ENCODE measurements at regions not wholly inside any gene's neighbourhood (a gene's known extent, or its start where the extent isn't known, plus 50 kb on each side); places are given as distances from the start of the nearest gene placed in this dataset.
A peak's percentile ranks its signal among the peaks of the same experiment; 100 is the strongest.

DNA sequence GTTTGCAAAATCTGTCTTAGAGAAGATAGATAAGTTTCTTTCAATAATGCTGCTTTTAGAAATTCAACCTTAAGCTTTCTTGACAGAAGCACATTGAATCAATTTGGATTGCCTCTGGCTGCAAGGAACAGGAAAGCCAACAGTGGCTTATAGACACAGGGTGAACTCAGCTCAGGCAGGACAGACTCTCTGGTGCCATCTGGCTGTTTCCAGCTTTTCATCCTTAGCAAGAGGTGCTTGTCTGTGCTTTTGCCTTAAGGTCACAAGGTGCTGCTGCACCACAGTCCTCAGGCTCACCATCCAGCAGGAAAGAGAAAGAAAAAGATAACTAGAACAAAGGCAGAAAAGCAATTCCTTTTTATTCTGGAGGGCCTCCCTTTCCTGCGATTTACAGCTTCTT lies 93.7 kb upstream of the ETS2 start:
- peak; percentile 27 for DNase-seq

DNA sequence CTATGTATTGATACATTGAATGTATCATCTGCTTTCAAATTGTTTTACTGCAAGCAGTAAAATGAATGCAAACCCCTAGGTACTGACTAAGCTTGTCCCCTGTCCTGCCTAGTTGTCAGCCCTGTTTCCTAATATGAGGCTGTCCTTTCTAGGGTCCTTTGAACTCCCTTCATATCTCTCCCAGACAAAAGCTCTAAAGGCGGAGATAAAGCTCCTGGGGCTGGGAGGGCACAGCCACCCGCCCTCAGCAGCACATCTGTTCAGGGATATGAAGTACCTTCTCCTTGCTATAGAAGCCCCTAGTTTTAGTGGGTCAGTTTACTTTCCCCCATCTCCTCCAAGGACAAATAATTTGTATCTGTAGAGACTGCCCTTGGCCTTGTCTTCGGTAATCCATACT lies 93.1 kb upstream of the ETS2 start:
- DNase-seq: no peak

DNA sequence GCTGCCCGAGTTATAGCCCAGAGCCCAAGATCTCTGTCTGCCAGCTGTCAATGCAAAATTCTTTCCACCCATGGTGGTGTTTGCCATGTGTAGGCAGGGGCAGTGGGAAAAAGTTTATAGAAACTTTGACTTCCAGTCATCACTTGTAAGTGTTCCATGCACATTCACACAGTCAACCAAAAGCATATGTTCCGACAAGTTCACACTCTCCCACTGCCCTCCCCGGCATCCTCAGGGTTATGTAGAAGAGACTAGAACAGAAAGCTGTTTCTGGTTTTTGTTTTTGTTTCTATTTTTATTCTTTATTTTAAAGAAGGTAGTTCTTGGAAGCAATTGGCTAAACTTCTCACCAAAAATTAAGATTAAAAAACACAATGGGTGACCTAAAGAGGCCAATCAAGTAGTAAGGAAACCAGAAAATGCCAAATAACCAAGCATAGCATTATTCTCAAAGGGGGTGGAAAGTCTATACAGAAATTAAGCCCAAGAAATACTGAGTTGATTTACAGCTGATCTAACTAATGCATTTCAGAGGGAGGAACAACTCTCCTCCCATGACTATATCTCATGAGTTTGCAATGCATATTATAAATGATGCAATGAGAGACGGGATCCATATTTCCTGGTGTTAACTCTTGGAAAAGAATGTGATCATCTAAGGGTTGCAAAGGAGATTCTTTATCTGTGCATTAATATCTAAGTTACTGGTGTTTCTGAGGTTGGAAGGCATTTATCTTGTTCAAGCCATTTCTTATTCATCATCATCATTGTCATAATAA lies 91.5 kb upstream of the ETS2 start:
- DNase-seq: no peak

DNA sequence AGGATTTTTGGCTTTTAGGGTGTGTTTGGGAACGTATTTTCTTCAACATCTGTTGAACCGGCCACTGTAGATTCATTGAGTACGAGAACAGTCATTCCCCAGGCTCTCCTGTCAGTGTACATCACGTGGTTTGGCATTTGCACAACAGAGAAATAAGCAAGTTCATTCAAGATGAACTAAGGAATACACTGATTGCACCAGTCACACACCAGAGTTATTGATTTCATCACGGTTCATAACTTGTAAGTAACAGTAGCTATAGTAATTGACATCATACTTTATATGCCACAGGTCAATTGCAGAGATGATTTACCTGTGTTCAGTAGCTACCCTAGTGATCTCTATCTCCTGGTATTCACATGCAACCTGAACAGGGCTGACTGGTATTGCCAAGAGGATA lies 90.7 kb upstream of the ETS2 start:
- DNase-seq: no peak

DNA sequence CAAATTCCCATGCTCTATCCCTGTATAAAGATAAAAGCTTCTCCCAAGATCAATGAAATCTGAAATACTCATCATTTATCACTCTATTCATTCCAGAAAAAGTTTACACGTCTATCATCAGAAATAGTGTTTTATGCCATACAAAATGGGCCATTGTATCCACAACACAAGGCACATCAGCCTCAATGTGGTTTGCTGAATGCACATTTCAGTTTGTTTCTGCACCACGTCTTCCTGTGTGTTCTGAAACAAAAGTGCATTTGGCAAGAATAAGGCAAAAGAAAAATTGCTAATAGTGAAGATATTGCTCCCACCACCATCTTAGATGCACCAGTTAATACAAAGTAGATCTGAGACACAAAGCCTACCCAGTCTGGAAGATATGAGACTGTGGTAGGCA lies 89.6 kb upstream of the ETS2 start:
- no peak for DNase-seq

DNA sequence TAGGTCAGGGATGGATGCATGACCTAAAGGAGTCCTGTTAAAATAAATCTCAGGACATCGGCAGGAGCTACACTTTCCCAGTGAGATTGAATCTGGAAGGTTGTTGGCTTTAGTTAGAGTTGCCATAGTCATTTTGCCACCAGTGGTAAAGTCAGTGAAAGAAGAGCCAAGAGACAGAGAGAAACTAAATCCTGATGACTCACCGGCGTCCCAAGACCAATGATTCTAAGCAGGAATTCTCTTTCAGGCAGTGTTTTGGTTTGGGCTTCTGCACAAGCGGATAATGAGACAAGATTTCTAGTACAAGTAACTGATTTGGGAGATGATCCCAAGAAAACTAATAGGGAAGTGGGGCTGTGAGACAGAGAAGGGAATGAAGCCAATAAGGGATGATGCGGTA lies 88.8 kb upstream of the ETS2 start:
- no peak for DNase-seq

DNA sequence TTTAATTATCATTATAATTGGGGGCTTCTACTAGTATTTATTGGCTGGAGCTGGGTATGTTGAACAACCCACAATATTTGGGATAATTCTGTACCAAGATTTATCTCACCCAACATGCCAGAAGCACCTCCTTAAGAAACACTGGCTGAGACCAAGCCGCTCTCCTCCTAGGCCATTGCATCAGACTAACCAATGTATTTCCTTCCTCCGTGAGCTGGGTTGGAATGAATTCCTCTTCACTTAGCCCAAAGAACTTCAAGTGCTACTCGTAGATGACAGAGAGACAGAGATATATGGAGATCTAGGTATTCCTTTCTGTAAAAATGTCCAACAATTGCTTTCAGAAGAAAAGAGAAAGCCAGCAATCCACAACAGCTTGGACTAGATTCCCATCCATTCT lies 87.2 kb upstream of the ETS2 start:
- DNase-seq: no peak

DNA sequence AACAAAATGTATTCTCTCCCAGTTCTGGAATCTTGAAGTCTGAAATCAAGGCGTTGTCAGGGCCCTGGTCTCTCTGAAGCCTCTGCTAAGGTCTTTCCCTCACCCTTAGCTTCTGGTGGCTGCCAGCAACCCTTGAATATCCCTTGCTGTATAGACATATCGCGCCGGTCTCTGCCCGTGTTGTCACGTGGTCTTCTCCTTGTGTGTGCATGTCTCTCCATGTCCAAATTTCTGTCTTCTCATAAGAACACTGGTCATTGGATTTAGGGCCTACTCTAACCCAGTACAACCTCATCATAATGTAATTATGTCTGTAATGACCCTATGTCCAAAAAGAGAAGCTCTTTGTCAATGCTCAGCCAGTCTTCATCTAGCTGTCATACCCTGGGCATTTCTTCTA lies 85.7 kb upstream of the ETS2 start:
- no peak for DNase-seq

DNA sequence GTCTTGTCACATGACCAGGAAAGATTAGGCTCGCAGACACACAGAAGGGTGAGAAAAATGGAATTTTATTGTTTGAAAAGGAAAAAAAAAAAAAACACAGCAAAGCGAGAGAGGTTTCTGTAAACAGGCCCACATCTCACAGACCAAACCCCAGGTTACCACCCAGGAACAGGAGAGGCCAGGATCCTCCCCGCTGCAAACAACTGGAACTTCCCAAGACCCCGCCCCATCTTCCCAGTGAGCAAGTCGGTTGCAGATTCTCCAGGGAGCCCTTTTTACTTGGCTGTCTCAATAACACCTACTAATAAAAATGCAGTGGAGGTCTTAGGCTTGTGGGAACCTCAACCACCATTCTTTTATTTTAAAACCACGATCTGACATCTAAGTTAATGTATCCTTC lies 84.7 kb upstream of the ETS2 start:
- DNase-seq: no peak

DNA sequence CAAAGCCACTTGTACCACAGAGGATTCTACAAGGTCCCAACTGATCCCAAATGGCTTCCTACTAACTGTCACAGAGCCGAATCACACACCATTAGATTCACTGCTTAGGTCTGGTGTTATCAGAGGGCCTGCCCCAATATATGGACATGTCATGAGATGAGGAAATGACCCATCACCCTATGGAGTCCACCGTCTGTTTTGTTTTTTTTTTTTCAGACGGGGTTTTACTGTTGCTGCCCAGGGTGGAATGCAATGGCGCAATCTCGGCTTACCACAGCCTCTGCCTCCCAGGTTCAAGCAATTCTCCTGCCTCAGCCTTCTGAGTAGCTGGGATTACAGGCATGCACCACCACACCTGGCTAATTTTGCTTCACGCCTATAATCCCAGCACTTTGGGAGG lies 83.8 kb upstream of the ETS2 start:
- no peak for DNase-seq

DNA sequence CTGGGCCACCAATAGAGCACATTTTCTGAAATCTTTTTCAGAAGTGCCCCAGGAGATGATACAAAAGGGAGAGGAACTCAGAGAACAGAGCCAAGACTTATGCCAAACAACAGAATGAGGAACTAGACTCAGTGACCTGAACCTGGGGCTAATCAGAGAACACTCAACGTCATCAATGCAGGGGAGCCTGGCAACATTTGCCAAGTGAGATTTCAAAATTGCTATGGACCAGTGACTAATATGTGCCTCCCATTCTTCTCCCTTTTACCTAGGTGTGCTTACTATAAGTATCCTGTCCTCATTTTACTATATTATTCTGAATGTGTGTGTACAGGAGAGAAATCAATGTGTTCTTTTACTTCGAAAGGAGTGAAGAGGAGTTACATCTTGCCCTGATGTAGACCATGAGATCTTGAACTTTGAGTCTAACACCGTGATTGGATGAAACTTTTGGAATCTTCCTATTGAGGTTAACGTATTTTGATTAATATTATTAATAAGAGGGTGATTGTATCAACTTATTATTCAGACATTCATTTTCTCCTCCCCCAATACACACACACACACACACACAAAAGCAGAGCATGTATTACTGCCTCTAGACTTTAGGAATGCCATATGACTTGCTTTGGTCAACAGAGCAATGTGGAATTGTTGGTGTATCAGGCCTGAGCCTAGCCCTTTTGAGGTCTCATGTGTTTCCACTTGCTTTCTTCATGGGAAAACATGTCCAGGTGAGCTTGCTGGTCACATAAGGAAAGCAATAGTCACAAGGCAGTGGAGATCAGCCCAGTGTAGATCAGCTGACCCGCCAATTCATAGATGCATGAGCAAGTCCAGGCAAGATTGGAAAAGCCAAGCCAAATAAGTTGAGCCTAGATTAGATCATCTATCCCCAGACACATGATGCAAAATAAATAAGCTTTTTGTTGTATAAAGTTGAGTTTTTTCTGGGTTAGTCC lies 80.3 kb upstream of the ETS2 start:
- DNase-seq: no peak

DNA sequence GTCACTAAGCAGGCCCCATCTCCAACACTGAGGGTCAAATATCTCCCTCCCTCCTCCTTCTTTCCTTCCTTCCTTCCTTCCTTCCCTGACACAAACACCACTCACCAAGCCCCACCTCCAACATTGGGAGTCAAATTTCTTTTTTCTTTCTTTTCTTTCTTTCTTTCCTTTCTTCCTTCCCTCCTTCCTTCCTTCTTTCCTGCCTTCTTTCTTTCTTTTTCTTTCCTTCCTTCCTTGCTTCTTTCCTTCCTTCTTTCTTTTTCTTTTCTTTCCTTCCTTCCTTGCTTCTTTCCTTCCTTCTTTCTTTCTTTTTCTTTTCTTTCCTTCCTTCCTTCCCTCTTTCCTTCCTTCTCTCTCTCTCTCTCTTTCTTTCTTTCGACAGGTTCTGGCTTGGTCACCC lies 79.2 kb upstream of the ETS2 start:
- DNase-seq: no peak

DNA sequence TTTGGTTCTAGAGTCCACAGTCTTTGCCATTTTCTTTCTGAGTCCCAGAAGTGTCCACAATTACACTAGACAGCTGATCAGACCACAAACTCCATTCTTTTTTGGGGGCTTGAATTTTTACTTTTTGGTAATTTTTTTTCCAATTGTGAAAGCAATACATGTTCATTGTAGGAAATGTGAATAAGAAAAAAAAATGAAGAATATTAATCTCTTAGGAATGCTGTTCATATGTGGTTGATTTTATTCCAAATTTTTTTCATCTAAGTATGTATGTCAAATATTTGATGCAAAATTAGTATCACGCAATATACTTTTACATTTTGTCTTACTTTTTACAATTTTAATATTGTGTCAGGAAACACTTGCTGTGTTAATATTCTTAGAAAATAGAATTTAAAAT lies 76.4 kb upstream of the ETS2 start:
- no peak for DNase-seq

DNA sequence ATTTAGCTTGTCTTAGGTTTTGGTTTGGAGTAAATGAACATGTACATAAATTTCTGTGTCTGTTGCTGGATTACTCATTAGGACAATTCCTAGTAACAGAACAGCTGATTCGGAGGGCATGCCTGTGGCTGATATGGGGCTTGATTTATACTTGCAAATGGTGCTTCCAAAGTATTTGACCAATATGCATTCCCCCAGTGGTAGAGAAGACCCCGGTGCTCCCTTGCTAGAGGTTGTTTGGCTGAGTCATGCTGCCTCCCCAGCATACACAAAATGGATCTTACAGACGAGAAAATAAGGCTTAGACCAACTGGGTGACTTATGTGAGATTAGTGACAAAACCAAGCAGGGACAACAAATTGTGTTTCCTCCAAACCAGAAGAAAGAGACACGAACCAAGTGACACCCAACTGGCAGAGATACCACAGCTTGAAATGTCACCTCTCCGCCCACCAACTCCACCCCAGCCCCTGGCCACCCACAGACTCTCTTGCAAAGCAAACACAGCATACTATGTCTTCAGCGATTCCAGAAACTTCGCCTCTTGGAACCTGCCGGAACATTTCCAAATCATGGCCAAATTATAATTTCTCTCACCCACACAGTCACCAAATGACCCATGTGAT lies 75.9 kb upstream of the ETS2 start:
- no peak for DNase-seq

DNA sequence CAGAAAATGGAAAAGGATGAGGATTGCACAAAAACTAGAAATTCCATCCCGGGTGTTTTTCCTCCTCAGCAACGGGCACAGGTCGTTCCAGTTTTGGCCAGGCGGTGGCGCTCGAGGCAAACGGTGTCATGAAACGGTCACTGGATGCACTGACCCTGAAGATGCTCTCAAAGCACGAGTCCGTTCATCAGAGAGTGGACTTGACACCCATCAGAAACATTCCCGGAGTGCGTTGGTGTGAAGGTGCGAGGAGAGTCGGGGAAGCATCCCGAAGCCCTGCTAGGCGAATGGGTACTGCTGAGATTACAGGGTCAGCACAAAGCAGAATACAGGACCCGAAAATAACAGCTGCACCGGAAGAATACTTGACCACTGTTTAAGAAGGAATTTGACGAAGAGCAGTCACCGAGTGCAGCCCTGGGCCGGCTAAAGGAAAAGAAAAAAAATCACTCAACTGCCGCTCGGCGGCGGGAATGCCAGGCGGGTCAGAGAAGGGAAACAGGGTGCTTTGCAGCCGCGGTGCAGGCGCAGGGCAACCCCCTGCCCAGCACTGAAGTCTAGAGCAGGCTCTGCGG lies 71.7 kb upstream of the ETS2 start:
- DNase-seq: peak; percentile 52

DNA sequence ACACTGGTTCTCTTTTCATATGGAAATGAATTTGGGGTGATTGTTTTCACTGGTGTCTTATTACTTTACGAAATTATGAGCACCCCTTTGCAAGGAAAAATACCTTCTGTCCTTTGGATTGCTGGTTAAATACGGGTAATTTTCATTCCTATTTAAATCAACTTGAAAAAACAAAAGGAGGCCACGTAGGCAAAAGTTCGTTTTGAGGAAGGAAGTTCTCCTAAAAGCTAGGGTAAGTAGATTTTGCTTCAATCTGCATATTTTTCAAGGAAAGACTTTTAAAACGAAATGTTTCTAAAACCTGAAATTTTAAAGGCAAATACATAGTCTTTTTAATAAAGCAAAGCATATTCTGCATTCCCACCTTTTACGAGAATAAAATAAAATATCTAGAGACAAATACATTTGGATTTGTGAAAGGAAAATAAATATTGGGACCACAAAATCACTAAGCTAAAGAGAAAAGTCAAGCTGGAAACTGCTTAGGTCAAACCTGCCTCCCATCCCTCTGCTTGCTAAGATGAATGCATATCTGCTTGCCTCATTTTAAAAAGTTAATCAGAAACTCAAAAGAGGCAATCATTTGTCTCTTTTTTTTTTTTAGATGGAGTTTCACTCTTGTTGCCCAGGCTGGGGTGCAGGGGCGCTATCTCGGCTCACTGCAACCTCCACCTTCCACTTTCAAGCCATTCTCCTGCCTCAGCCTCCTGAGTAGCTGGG lies 70.9 kb upstream of the ETS2 start:
- DNase-seq: no peak

DNA sequence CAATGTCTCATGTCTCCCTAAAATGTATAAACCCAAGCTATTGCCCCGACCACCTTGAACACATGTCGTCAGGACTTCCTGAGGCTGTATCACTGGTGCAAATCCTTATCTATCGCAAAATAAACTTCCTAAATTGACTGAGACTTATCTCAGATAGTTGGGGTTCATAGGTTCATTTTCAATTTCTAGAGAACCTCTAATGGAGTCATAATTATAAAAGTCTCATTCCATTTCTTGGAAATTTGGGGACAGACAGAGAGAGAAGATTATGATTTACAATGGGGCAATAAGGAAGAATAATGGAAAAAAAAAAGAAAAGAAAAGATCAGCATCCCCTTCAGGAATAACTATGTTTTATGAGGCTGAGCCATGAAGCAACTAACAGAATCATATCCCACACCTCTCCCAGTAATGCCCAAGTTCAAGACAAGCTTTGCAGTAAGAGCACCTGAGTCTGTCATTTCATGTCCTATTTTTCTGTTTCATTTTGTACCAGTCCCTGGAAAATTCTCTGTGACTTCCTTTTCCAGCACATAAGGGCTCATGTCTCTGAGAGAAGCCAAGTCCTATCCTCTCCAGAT lies 70.0 kb upstream of the ETS2 start:
- no peak for DNase-seq

DNA sequence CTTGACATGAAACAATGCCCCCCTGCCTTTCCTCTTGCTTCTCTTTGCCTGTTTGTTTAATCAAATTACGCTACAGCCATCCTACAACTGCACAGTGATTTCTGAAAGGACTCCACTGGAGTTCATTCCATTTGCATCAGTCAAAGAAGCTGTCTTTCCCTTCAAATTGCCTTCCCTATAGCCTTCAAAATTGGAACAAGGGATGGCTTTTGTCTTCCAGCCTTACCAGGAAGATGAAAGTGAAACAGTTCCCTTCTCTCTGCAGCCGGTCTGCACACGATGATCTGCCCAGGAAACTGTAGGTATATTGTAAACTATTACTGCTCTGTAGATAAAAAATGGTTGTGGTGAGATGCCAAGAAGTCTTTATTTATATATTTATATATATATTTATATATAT lies 65.6 kb upstream of the ETS2 start:
- DNase-seq: no peak

DNA sequence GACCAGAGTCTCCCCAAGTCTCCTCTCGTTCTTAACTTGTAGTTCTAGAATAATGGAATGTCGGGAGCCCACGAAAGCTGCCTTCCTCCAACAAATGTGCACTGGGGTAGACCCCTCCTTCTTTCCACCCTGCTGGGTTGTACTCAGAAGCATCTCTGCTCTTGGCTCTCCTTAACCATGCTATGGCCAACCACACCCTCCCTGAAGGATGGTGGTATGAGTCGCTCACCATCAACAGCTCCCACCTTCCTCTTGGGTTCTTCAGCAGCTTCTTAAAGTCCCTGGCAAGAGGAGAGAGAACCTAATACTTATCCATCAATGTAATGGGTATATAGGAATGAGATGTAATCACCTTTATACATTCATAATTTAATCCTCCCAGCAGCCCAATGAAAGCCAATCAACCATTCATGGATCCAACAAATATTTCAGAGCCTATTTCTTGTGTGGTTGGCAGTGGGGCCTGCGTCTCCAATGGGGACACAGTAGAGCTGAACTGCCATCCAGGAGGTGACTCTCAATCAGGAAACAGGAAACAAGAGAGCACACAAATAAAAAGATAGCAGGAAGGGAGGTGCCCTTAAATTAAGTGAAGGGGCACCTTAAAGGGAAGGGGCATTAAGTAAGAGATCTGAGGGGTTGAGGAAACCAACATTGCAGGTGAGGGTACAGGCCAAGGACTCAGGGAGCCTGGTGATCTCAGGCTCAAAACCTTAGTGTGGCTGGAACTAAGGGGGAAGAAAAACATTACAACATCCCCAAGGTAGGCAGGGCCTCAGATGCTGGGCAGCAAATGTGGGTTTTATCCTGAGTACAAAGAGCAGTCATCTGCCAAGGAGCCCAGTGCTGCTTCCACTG lies 64.4 kb upstream of the ETS2 start:
- no peak for DNase-seq

DNA sequence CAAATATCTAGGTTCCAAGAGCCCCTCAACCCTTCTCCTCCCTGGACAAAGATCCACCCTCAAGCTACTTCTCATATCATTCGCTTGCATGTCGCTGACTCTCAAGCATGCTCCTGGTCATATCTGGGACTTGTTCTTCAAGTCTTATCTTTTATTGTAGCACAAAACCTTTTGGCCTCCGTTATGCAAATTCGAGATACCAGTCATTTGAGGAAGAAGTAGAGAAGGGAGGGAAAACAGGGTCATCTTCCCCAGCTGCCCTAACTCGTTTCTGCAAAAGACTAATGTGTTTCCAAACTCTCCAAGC lies 63.8 kb upstream of the ETS2 start:
- DNase-seq: no peak

DNA sequence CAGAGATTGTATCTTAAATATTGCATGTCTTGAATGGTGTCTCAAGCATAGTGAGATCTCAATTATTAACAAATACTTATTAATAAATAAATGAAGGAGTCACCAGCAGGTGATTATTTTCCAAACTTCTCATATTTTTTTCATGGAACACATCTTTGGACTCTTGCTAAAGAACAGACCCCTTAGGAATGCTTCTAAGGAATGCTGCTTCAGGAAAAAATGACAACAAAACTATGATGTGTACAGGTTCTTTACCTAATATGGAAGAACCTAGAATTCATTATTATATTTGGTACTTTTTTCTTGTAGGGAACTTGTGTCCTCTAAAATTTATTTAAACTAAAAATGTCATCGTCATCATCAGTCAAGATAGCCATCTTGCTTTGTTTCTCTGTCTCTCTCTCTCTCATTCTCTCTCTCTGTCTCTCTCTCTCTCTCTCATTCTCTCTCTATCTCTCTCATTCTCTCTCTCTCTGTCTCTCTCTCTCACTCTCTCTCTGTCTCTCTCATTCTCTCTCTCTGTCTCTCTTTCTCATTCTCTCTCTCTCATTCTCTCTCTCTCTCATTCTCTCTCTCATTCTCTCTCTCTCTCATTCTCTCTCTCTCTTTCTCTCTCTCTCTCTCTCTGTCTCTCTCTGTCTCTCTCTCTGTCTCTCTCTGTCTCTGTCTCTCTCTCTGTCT lies 63.0 kb upstream of the ETS2 start:
- no peak for DNase-seq
